GM12878 (cell line): ENCODE measurements at regions not wholly inside any gene's neighbourhood (a gene's known extent, or its start where the extent isn't known, plus 50 kb on each side); places are given as distances from the start of the nearest gene placed in this dataset.

Experiments used
- ATAC-seq: fragments of 200-7000 bp; cut with Tn5 transposase; 3 replicates; pipeline ENCODE4 v1.9.1; 2020; ENCODE audit warnings: mild to moderate bottlenecking, moderate library complexity
- BruUV-seq: library from RNA; stranded (reverse); fragments of 400-500 nt; replicated peaks from 2 replicates; lab custom pipeline; 2021; lab: Mats Ljungman, UMichigan
- CTCF ChIA-PET: fragments of 300-600 bp; sonication (Branson Sonifier 250); formaldehyde crosslinking; extraction: SDS; loops from one replicate; lab custom pipeline; 2021; ENCODE audit warnings: inconsistent platforms; lab: Yijun Ruan, JAX
- POLR2A ChIA-PET: fragments of 350-600 bp; formaldehyde crosslinking; extraction: SDS; loops from one replicate; lab custom pipeline; 2021; ENCODE audit warnings: inconsistent platforms; lab: Charles Lee
- RAD21 ChIA-PET: fragments of 300-600 bp; sonication (Branson Sonifier 250); formaldehyde crosslinking; loops from one replicate; lab custom pipeline; 2023; ENCODE audit warnings: antibody characterized with exemption; ENCODE audit not compliant: unreplicated experiment; lab: Charles Lee
- SMC1A ChIA-PET: fragments of 300-600 bp; sonication (Branson Sonifier 250); formaldehyde crosslinking; loops from one replicate; lab custom pipeline; 2023; ENCODE audit not compliant: unreplicated experiment, uncharacterized antibody; lab: Charles Lee
- DNase-seq: peaks from one replicate; pipeline ENCODE4 v3.0.0-alpha.2; 2011; ENCODE audit warnings: low read depth, low spot score
- FAIRE-seq: peaks from 3 replicates; lab custom pipeline; 2011; peaks lifted over from hg19 to GRCh38; lab: Jason Lieb, UNC
- H2AFZ ChIP-seq: 2 replicates; pipeline ENCODE4 v1.6.0; 2011; ENCODE audit warnings: low read depth, low read length, control low read depth; ENCODE audit not compliant: control insufficient read depth
- H3K27ac ChIP-seq: 2 replicates; pipeline ENCODE4 v1.5.1; 2011; ENCODE audit warnings: control low read depth; ENCODE audit not compliant: control insufficient read depth, insufficient read depth
- H3K27me3 ChIP-seq, 2 experiments: replicated peaks in 1 of 2; 2 replicates each; pipeline versions ENCODE4 v1.6.0 to v1.6.1; 2011; ENCODE audit warnings: low read length in 1 of 2; ENCODE audit not compliant: control insufficient read depth in 2 of 2, insufficient read depth in 2 of 2
- H3K36me3 ChIP-seq, 2 experiments: 2 replicates each; pipeline ENCODE4 v1.5.1; 2011; ENCODE audit warnings: low read length in 1 of 2; ENCODE audit not compliant: control insufficient read depth in 2 of 2, insufficient read depth in 2 of 2
- H3K4me1 ChIP-seq: 2 replicates; pipeline ENCODE4 v1.6.1; 2011; ENCODE audit warnings: mild to moderate bottlenecking, low read length, moderate library complexity, mixed read lengths; ENCODE audit not compliant: control insufficient read depth, insufficient read depth
- H3K4me2 ChIP-seq: 2 replicates; pipeline ENCODE4 v1.6.0; 2011; ENCODE audit warnings: control low read depth; ENCODE audit not compliant: control insufficient read depth, insufficient read depth
- H3K4me3 ChIP-seq: fragments of 200-600 bp; sonication (generic); 2 replicates; pipeline ENCODE4 v1.5.1; 2016
- H3K79me2 ChIP-seq: 2 replicates; pipeline ENCODE4 v1.6.0; 2011; ENCODE audit warnings: low read length; ENCODE audit not compliant: control insufficient read depth, insufficient read depth
- H3K9ac ChIP-seq: 2 replicates; pipeline ENCODE4 v1.8.0; 2011; ENCODE audit warnings: low read length, control low read depth, mixed read lengths; ENCODE audit not compliant: control insufficient read depth, insufficient read depth
- H3K9me3 ChIP-seq: replicated peaks from 3 replicates; pipeline ENCODE4 v1.5.1; 2011; ENCODE audit warnings: mild to moderate bottlenecking, low read length; ENCODE audit not compliant: control insufficient read depth, insufficient read depth
- H4K20me1 ChIP-seq: 2 replicates; pipeline ENCODE4 v1.6.0; 2011; ENCODE audit not compliant: control insufficient read depth, insufficient read depth
- ASH2L ChIP-seq: fragments of 300-600, 200-600 bp; sonication (generic); IDR thresholded peaks from 2 replicates; pipeline ENCODE4 v1.6.1; 2017; ENCODE audit warnings: low read depth, mild to moderate bottlenecking, borderline replicate concordance
- CHD4 ChIP-seq: fragments of 200-600 bp; sonication (generic); IDR thresholded peaks from 2 replicates; pipeline ENCODE4 v1.6.1; 2016; ENCODE audit warnings: mild to moderate bottlenecking
- DPF2 ChIP-seq: fragments of 450-650 bp; IDR thresholded peaks from 2 replicates; pipeline ENCODE4 v1.6.1; 2017; ENCODE audit warnings: mild to moderate bottlenecking
- EP300 ChIP-seq, 2 experiments: fragments of 150-350 bp in 1 of 2; IDR thresholded peaks; 2 replicates each; pipeline ENCODE4 v1.6.1; 2011 to 2012; ENCODE audit warnings: low read depth in 2 of 2, low read length in 2 of 2, borderline replicate concordance in 1 of 2, improper control_type of control experiment in 1 of 2, inconsistent platforms in 1 of 2; ENCODE audit not compliant: control insufficient read depth in 1 of 2
- ESRRA ChIP-seq: IDR thresholded peaks from 2 replicates; pipeline ENCODE4 v1.6.1; 2012; ENCODE audit warnings: mild to moderate bottlenecking, low read length, improper control_type of control experiment
- HCFC1 ChIP-seq: fragments of 150-350 bp; IDR thresholded peaks from 2 replicates; pipeline ENCODE4 v1.6.1; 2014; ENCODE audit warnings: low read length
- HDGF ChIP-seq: fragments of 450-650 bp; IDR thresholded peaks from 2 replicates; pipeline ENCODE4 v1.6.1; 2016; ENCODE audit warnings: antibody characterized with exemption
- IKZF2 ChIP-seq, 2 experiments: fragments of 450-650 bp; IDR thresholded peaks; 2 replicates each; pipeline ENCODE4 v1.6.1; 2017; ENCODE audit warnings: mild to moderate bottlenecking in 2 of 2, moderate library complexity in 2 of 2
- KLF5 ChIP-seq: fragments of 450-650 bp; IDR thresholded peaks from 2 replicates; pipeline ENCODE4 v1.6.1; 2014; ENCODE audit warnings: mild to moderate bottlenecking; ENCODE audit not compliant: partially characterized antibody
- MEF2B ChIP-seq: fragments of 450-650 bp; IDR thresholded peaks from 2 replicates; pipeline ENCODE4 v1.6.1; 2018; ENCODE audit warnings: mild to moderate bottlenecking, moderate library complexity; ENCODE audit not compliant: partially characterized antibody, poor library complexity, severe bottlenecking
- MXI1 ChIP-seq: fragments of 150-350 bp; IDR thresholded peaks from 2 replicates; pipeline ENCODE4 v1.6.1; 2011; ENCODE audit warnings: low read depth, mild to moderate bottlenecking, inconsistent platforms, low read length, improper control_type of control experiment
- RCOR1 ChIP-seq: conservative IDR thresholded peaks from 2 replicates; pipeline ENCODE4 v1.6.1; 2012; ENCODE audit warnings: low read depth, low read length, improper control_type of control experiment
- RELA ChIP-seq: fragments of 450-650 bp; IDR thresholded peaks from 2 replicates; pipeline ENCODE4 v1.8.0; 2014; ENCODE audit warnings: borderline replicate concordance; ENCODE audit not compliant: partially characterized antibody
- SIN3A ChIP-seq: IDR thresholded peaks from 2 replicates; pipeline ENCODE4 v1.6.1; 2012; ENCODE audit warnings: low read depth, low read length, improper control_type of control experiment
- SMC3 ChIP-seq: IDR thresholded peaks from 2 replicates; pipeline ENCODE4 v1.6.1; 2011; ENCODE audit warnings: low read length, improper control_type of control experiment, borderline replicate concordance
- SREBF2 ChIP-seq: IDR thresholded peaks from 2 replicates; pipeline ENCODE4 v1.6.1; 2012; ENCODE audit warnings: mild to moderate bottlenecking, low read length
- TBL1XR1 ChIP-seq: IDR thresholded peaks from 2 replicates; pipeline ENCODE4 v1.6.1; 2012; ENCODE audit warnings: low read depth, low read length, improper control_type of control experiment
- USF1 ChIP-seq: IDR thresholded peaks from 2 replicates; pipeline ENCODE4 v1.6.1; 2011; ENCODE audit warnings: borderline replicate concordance, low read depth, mild to moderate bottlenecking, moderate library complexity, mixed read lengths, low read length; ENCODE audit not compliant: insufficient read depth; ENCODE audit errors: extremely low read length
- ZNF274 ChIP-seq: IDR thresholded peaks from one replicate; pipeline ENCODE4 v1.8.0; 2011; ENCODE audit not compliant: insufficient read length, insufficient read depth
- WGBS: methylation state at CpG from one replicate; pipeline ENCODE4 v1.1.6; 2016; ENCODE audit warnings: low lambda C conversion rate; ENCODE audit not compliant: insufficient replicate concordance, insufficient coverage; ENCODE audit errors: missing lambda C conversion rate; 5-methylcytosine and 5-hydroxymethylcytosine counted together
- in situ Hi-C: fragments of 300-500 bp; cut with MboI; formaldehyde crosslinking; loops from 9 replicates; pipeline ENCODE4 v1.14.3; 2018; ENCODE audit warnings: mixed read lengths
- intact Hi-C: fragments of 100-400 bp; cut with micrococcal nuclease; formaldehyde crosslinking; loops from one replicate; pipeline ENCODE4 v1.14.2; 2022; ENCODE audit not compliant: unreplicated experiment
- TF ChIP-seq, protein P1 (sequence below): IDR thresholded peaks from 2 replicates; pipeline ENCODE4 v1.6.1; 2012; ENCODE audit warnings: low read length, inconsistent platforms
- TF ChIP-seq, protein P2 (sequence below): IDR thresholded peaks from 2 replicates; pipeline ENCODE4 v1.6.1; 2011; ENCODE audit warnings: borderline replicate concordance, low read depth, mild to moderate bottlenecking, moderate library complexity, low read length; ENCODE audit not compliant: insufficient read depth, poor library complexity, severe bottlenecking

DNA sequence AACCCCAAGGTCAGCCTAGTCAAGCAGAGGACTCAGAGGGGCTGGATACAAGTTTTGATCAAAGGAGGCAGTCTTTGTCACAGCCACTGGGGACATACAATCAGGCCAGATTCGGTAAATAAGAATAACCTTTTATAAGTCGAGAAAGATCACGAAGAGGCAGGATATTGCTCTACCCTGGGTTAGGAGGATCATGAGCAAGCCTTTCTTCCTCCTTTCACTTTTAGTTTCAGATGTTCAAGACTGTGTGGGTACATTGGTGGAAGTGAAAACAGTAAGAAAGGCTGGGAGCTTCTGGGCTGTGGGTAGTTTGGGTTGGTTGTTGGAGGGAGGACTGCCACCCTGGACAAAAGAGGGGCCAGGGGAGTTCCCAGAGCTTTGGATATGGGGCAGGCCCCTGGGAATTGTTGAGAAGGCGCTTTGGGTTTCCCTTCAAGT lies 127.7 kb downstream of the SNAPC1 start:
- peak overlapping the region; percentile 17 for H3K4me2 ChIP-seq
- ChIA-PET RAD21 (interaction anchor here (0.9 to 8.9 kb wide), 9 partner anchors 14 to 236 kb away, joined by 3 to 122 read pairs (median 6); no protein-coding TSS in a partner anchor), SMC1A (interaction anchor here (0.6 to 4.6 kb wide), 15 partner anchors 13 to 410 kb away, joined by 3 to 30 read pairs (median 5); no protein-coding TSS in a partner anchor), POLR2A (interaction anchor here (1.4 to 2.1 kb wide), 2 partner anchors 12 to 14 kb away, joined by 3 to 10 read pairs; no protein-coding TSS in a partner anchor), CTCF (interaction anchor here (1.0 to 9.8 kb wide), 12 partner anchors 9 to 593 kb away, joined by 3 to 170 read pairs (median 5); no protein-coding TSS in a partner anchor)
- H3K79me2 ChIP-seq = no peaks in the 10 kb centered on the region
- DNase-seq (peak; percentile 81), FAIRE-seq (peak; percentile 94), ATAC-seq (peak; percentile 99)
- H3K4me1 ChIP-seq = peaks cover 18% of the 10 kb centered on the region
- H4K20me1 ChIP-seq = no peaks in the 10 kb centered on the region
- H3K27ac ChIP-seq = peak overlapping the region; percentile 64
- no peaks in the 10 kb centered on the region for H3K36me3 ChIP-seq
- peak overlapping the region; percentile 29; the same call in 1 of the 2 replicates for H3K4me3 ChIP-seq
- in situ Hi-C loops = loop anchor here (10.0 kb wide), 1 partner anchor 235 kb away; no protein-coding TSS in a partner anchor
- no TSS peak for BruUV-seq
- H2AFZ ChIP-seq = peak overlapping the region; percentile 77
- no peaks in the 10 kb centered on the region for H3K9me3 ChIP-seq
- 0% methylated on average over 4 of the region's 4 CpGs for WGBS
- H3K9ac ChIP-seq = no peak overlapping the region
- no peaks in the 10 kb centered on the region for H3K27me3 ChIP-seq
- intact Hi-C loops = loop anchor here (2.0 kb wide), 1 partner anchor 17 kb away; no protein-coding TSS in a partner anchor
- no peak for TF ChIP-seq CHD4
- no peak for TF ChIP-seq KLF5
- TF ChIP-seq, protein P1, sequence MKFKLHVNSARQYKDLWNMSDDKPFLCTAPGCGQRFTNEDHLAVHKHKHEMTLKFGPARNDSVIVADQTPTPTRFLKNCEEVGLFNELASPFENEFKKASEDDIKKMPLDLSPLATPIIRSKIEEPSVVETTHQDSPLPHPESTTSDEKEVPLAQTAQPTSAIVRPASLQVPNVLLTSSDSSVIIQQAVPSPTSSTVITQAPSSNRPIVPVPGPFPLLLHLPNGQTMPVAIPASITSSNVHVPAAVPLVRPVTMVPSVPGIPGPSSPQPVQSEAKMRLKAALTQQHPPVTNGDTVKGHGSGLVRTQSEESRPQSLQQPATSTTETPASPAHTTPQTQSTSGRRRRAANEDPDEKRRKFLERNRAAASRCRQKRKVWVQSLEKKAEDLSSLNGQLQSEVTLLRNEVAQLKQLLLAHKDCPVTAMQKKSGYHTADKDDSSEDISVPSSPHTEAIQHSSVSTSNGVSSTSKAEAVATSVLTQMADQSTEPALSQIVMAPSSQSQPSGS = no peak
- TF ChIP-seq HCFC1 = 0 out of 2 replicates have a peak, but pooled peaks have one; percentile 29
- no peak for TF ChIP-seq USF1
- no peak for TF ChIP-seq ZNF274
- TF ChIP-seq ASH2L = no peak
- TF ChIP-seq ESRRA = 0 out of 2 replicates have a peak, but pooled peaks have one; percentile 56
- no peak for TF ChIP-seq HDGF
- TF ChIP-seq, protein P2, sequence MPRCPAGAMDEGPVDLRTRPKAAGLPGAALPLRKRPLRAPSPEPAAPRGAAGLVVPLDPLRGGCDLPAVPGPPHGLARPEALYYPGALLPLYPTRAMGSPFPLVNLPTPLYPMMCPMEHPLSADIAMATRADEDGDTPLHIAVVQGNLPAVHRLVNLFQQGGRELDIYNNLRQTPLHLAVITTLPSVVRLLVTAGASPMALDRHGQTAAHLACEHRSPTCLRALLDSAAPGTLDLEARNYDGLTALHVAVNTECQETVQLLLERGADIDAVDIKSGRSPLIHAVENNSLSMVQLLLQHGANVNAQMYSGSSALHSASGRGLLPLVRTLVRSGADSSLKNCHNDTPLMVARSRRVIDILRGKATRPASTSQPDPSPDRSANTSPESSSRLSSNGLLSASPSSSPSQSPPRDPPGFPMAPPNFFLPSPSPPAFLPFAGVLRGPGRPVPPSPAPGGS = no peak
- TF ChIP-seq IKZF2 (IDR thresholded peaks at IDR 0.05) = peak; percentile 84 to 87
- TF ChIP-seq RCOR1 = no peak
- peak; percentile 64; the same call in 1 of the 2 replicates for TF ChIP-seq MXI1
- 0 out of 2 replicates have a peak, but pooled peaks have one; percentile 52 for TF ChIP-seq TBL1XR1
- TF ChIP-seq SMC3 = no peak
- TF ChIP-seq RELA = peak; percentile 22
- TF ChIP-seq DPF2 = peak; percentile 68; the same call in 1 of the 2 replicates
- peak; percentile 78 for TF ChIP-seq MEF2B
- no peak for TF ChIP-seq SREBF2
- TF ChIP-seq EP300 (IDR thresholded peaks at IDR 0.05; ENCODE audit: borderline replicate concordance in 1 of 2, control insufficient read depth in 1 of 2, low read depth in 2 of 2, low read length in 2 of 2) = peak; percentile 19 to 63; a peak in 1 of 4 replicates
- no peak for TF ChIP-seq SIN3A
